ENCODE measurements at regions not wholly inside any gene's neighbourhood (a gene's known extent, or its start where the extent isn't known, plus 50 kb on each side); places are given as distances from the start of the nearest gene placed in this dataset.

DNA sequence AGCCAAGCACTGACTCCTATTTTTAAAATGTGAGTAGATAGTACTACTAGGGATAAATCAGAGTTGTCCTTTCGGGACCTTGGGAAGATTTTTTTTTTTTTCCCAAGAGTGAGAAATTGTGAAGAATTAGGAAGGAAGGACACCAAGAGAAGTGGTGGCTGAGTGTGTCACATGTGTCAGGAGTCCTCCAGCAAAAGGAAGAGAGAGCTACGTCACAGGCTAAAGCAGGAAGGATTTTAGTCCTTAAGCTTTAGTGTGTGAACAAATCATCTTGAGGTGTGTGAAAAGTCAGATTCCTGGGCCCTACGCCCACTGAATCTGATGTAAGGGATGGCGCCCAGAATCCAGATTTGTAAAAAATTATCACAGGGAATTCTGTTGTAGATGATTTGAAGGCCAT, 172.7 kb downstream of the SERPINI1 start:
- H3K79me2 ChIP-seq (ENCODE audit: insufficient read depth, low read length), result no peaks in the 10 kb centered on the region
- H2BK12ac ChIP-seq (ENCODE audit: insufficient read length, low read depth, low read length), result no peak overlapping the region
- H3K79me1 ChIP-seq (ENCODE audit: insufficient read depth, low read depth, low read length, poor library complexity, severe bottlenecking), result no peaks in the 10 kb centered on the region
- H3K14ac ChIP-seq (ENCODE audit: insufficient read depth, low read length), result no peak overlapping the region
- no peaks in the 10 kb centered on the region for H3K23me2 ChIP-seq (ENCODE audit: insufficient read length, low read depth, low read length, poor library complexity, severe bottlenecking)
- H3K4me3 Mint-ChIP-seq, result no peak overlapping the region
- no peak overlapping the region for H3K27ac ChIP-seq (ENCODE audit: insufficient read length, low read depth, low read length)
- H4K5ac ChIP-seq (ENCODE audit: insufficient read length, low read depth, low read length), result no peak overlapping the region
- no CpG with 5 or more reads among the region's 4 CpGs for WGBS (ENCODE audit: extremely low coverage, insufficient read length, low lambda C conversion rate)
- no peak overlapping the region for H3K9ac ChIP-seq (ENCODE audit: extremely low read depth, insufficient read length, low read length)
- H3T11ph ChIP-seq (ENCODE audit: low read length), result no peak overlapping the region
- no peak overlapping the region for H2BK20ac ChIP-seq (ENCODE audit: low read depth, low read length, poor library complexity, severe bottlenecking)
- H2AK5ac ChIP-seq (ENCODE audit: insufficient read length, low read length), result no peak overlapping the region
- DNase-seq, result no peak
- H3K4ac ChIP-seq (ENCODE audit: low read depth, low read length), result no peak overlapping the region
- no peaks in the 10 kb centered on the region for H4K20me1 ChIP-seq (ENCODE audit: control insufficient read depth, insufficient read depth, insufficient read length)
- no peak overlapping the region for H2AFZ ChIP-seq (ENCODE audit: low read length)
- no peak overlapping the region for H3K56ac ChIP-seq (ENCODE audit: insufficient read length, low read depth, low read length)
- no peak overlapping the region for H3K18ac ChIP-seq (ENCODE audit: insufficient read length, low read depth, low read length)
- H3K27ac Mint-ChIP-seq, result peak overlapping the region in 1 of 3 experiments; percentile 51; a peak in 1 of 7 replicates
- H3K23ac ChIP-seq (ENCODE audit: insufficient read length, low read depth, low read length), result no peak overlapping the region
- H4K91ac ChIP-seq (ENCODE audit: insufficient read length, low read depth, low read length), result no peak overlapping the region
- H3K9me3 ChIP-seq (ENCODE audit: control insufficient read depth, low read depth, low read length), result no peaks in the 10 kb centered on the region
- H2BK15ac ChIP-seq (ENCODE audit: low read depth, low read length), result no peak overlapping the region
- H3K4me2 ChIP-seq (ENCODE audit: insufficient read depth, insufficient read length, low read length), result no peak overlapping the region
- H3K4me1 Mint-ChIP-seq, result peaks cover 5 to 10% of the 10 kb centered on the region in 2 experiments
- no peaks in the 10 kb centered on the region for H3K4me1 ChIP-seq (ENCODE audit: insufficient read depth, low read length)
- TF ChIP-seq CTCF (conservative IDR thresholded peaks at IDR 0.05), result no peak
- no peaks in the 10 kb centered on the region for H3K27me3 ChIP-seq (ENCODE audit: insufficient read depth, low read length)
- H2BK120ac ChIP-seq (ENCODE audit: low read depth, low read length, poor library complexity, severe bottlenecking), result no peak overlapping the region
- no peak overlapping the region for H2BK5ac ChIP-seq (ENCODE audit: insufficient read length, low read length)
- no peaks in the 10 kb centered on the region for H3K9me3 Mint-ChIP-seq
- H4K8ac ChIP-seq (replicated peaks; ENCODE audit: insufficient read length, low read depth, low read length), result no peak overlapping the region
- H3K36me3 Mint-ChIP-seq (ENCODE audit: insufficient read depth in 1 of 3, low read depth in 3 of 3), result no peaks in the 10 kb centered on the region
- H3K27me3 Mint-ChIP-seq (ENCODE audit: low read depth), result no peaks in the 10 kb centered on the region

All from H9 (cell line).